ENCODE measurements at regions not wholly inside any gene's neighbourhood (a gene's known extent, or its start where the extent isn't known, plus 50 kb on each side); places are given as distances from the start of the nearest gene placed in this dataset.

GRCh38 chr1:81327103-81327710, 473.5 kb upstream of the ADGRL2 start:
- Histone ChIP-seq H3K4me1 (ENCODE audit: control insufficient read depth, insufficient read depth, low read length, poor library complexity, severe bottlenecking) (no peaks in the 10 kb centered on the region), H3K9me3 (ENCODE audit: control insufficient read depth, low read length) (no peaks in the 10 kb centered on the region), H3K4me3 (ENCODE audit: extremely low read depth, insufficient read depth, low read length, poor library complexity, severe bottlenecking) (no peak overlapping the region), H3K27ac (ENCODE audit: low read depth, low read length, severe bottlenecking) (no peak overlapping the region), H3K36me3 (ENCODE audit: control insufficient read depth, insufficient read depth, low read length) (no peaks in the 10 kb centered on the region)
- 100% methylated on average over 1 of the region's 6 CpGs; no CpG with 5 or more reads in 1 of the 2 experiments for WGBS, 2 experiments (ENCODE audit: insufficient coverage in 2 of 2)

- 67% methylated on average over 1 of the region's 3 CpGs; no CpG with 5 or more reads in 1 of the 2 experiments for WGBS, 2 experiments (ENCODE audit: insufficient coverage in 2 of 2)
- H3K4me1 ChIP-seq (ENCODE audit: control insufficient read depth, insufficient read depth, low read length, poor library complexity, severe bottlenecking) = no peaks in the 10 kb centered on the region
Measured at GRCh38 chr1:81326212-81326611, 474.5 kb upstream of the ADGRL2 start.

GRCh38 chr1:81325397-81325796, 475.3 kb upstream of the ADGRL2 start:
- H3K4me1 ChIP-seq (ENCODE audit: control insufficient read depth, insufficient read depth, low read length, poor library complexity, severe bottlenecking) = no peaks in the 10 kb centered on the region
- H3K27ac ChIP-seq (ENCODE audit: low read depth, low read length, severe bottlenecking) = no peak overlapping the region
- H3K4me3 ChIP-seq (ENCODE audit: extremely low read depth, insufficient read depth, low read length, poor library complexity, severe bottlenecking) = no peak overlapping the region
- no peaks in the 10 kb centered on the region for H3K9me3 ChIP-seq (ENCODE audit: control insufficient read depth, low read length)
- no peaks in the 10 kb centered on the region for H3K36me3 ChIP-seq (ENCODE audit: control insufficient read depth, insufficient read depth, low read length)
- no CpG with 5 or more reads among the region's 3 CpGs for WGBS, 2 experiments (ENCODE audit: insufficient coverage in 2 of 2)

More at GRCh38 chr1:81326212-81326611, 474.5 kb upstream of the ADGRL2 start:
- Histone ChIP-seq H3K4me3 (ENCODE audit: extremely low read depth, insufficient read depth, low read length, poor library complexity, severe bottlenecking) (no peak overlapping the region), H3K9me3 (ENCODE audit: control insufficient read depth, low read length) (no peaks in the 10 kb centered on the region), H3K27ac (ENCODE audit: low read depth, low read length, severe bottlenecking) (no peak overlapping the region), H3K36me3 (ENCODE audit: control insufficient read depth, insufficient read depth, low read length) (no peaks in the 10 kb centered on the region)

GRCh38 chr1:81323862-81324261, 476.9 kb upstream of the ADGRL2 start:
- Histone ChIP-seq H3K36me3 (ENCODE audit: control insufficient read depth, insufficient read depth, low read length) (no peaks in the 10 kb centered on the region), H3K27ac (ENCODE audit: low read depth, low read length, severe bottlenecking) (no peak overlapping the region), H3K4me1 (ENCODE audit: control insufficient read depth, insufficient read depth, low read length, poor library complexity, severe bottlenecking) (no peaks in the 10 kb centered on the region), H3K9me3 (ENCODE audit: control insufficient read depth, low read length) (no peaks in the 10 kb centered on the region), H3K4me3 (ENCODE audit: extremely low read depth, insufficient read depth, low read length, poor library complexity, severe bottlenecking) (no peak overlapping the region)
- WGBS, 2 experiments (ENCODE audit: insufficient coverage in 2 of 2) = 76 to 78% methylated on average over 5 of the region's 5 CpGs

GRCh38 chr1:81317191-81317590, 483.5 kb upstream of the ADGRL2 start:
- Histone ChIP-seq H3K27ac (ENCODE audit: low read depth, low read length, severe bottlenecking) (no peak overlapping the region), H3K36me3 (ENCODE audit: control insufficient read depth, insufficient read depth, low read length) (no peaks in the 10 kb centered on the region), H3K4me1 (ENCODE audit: control insufficient read depth, insufficient read depth, low read length, poor library complexity, severe bottlenecking) (no peaks in the 10 kb centered on the region), H3K9me3 (ENCODE audit: control insufficient read depth, low read length) (no peaks in the 10 kb centered on the region), H3K4me3 (ENCODE audit: extremely low read depth, insufficient read depth, low read length, poor library complexity, severe bottlenecking) (no peak overlapping the region)
- WGBS, 2 experiments (ENCODE audit: insufficient coverage in 2 of 2) = 80% methylated on average over 1 of the region's 1 CpG; no CpG with 5 or more reads in 1 of the 2 experiments

GRCh38 chr1:81314513-81315233, 486.1 kb upstream of the ADGRL2 start:
- Histone ChIP-seq H3K4me3 (ENCODE audit: extremely low read depth, insufficient read depth, low read length, poor library complexity, severe bottlenecking) (no peak overlapping the region), H3K27ac (ENCODE audit: low read depth, low read length, severe bottlenecking) (no peak overlapping the region), H3K9me3 (ENCODE audit: control insufficient read depth, low read length) (no peaks in the 10 kb centered on the region), H3K36me3 (ENCODE audit: control insufficient read depth, insufficient read depth, low read length) (no peaks in the 10 kb centered on the region), H3K4me1 (ENCODE audit: control insufficient read depth, insufficient read depth, low read length, poor library complexity, severe bottlenecking) (no peaks in the 10 kb centered on the region)
- 94% methylated on average over 2 of the region's 2 CpGs; no CpG with 5 or more reads in 1 of the 2 experiments for WGBS, 2 experiments (ENCODE audit: insufficient coverage in 2 of 2)

GRCh38 chr1:81313289-81313688, 487.4 kb upstream of the ADGRL2 start:
- Histone ChIP-seq H3K4me1 (ENCODE audit: control insufficient read depth, insufficient read depth, low read length, poor library complexity, severe bottlenecking) (no peaks in the 10 kb centered on the region), H3K27ac (ENCODE audit: low read depth, low read length, severe bottlenecking) (no peak overlapping the region), H3K9me3 (ENCODE audit: control insufficient read depth, low read length) (no peaks in the 10 kb centered on the region), H3K4me3 (ENCODE audit: extremely low read depth, insufficient read depth, low read length, poor library complexity, severe bottlenecking) (no peak overlapping the region), H3K36me3 (ENCODE audit: control insufficient read depth, insufficient read depth, low read length) (no peaks in the 10 kb centered on the region)
- WGBS, 2 experiments (ENCODE audit: insufficient coverage in 2 of 2) = 36 to 46% methylated on average over 3 of the region's 4 CpGs

GRCh38 chr1:81312272-81312754, 488.4 kb upstream of the ADGRL2 start:
- Histone ChIP-seq H3K4me1 (ENCODE audit: control insufficient read depth, insufficient read depth, low read length, poor library complexity, severe bottlenecking) (no peaks in the 10 kb centered on the region), H3K36me3 (ENCODE audit: control insufficient read depth, insufficient read depth, low read length) (no peaks in the 10 kb centered on the region), H3K4me3 (ENCODE audit: extremely low read depth, insufficient read depth, low read length, poor library complexity, severe bottlenecking) (no peak overlapping the region), H3K9me3 (ENCODE audit: control insufficient read depth, low read length) (no peaks in the 10 kb centered on the region), H3K27ac (ENCODE audit: low read depth, low read length, severe bottlenecking) (no peak overlapping the region)
- 40 to 61% methylated on average over 6 to 7 of the region's 8 CpGs for WGBS, 2 experiments (ENCODE audit: insufficient coverage in 2 of 2)

GRCh38 chr1:81310250-81310649, 490.5 kb upstream of the ADGRL2 start:
- no CpG with 5 or more reads among the region's 1 CpG for WGBS, 2 experiments (ENCODE audit: insufficient coverage in 2 of 2)
- Histone ChIP-seq H3K27ac (ENCODE audit: low read depth, low read length, severe bottlenecking) (no peak overlapping the region), H3K9me3 (ENCODE audit: control insufficient read depth, low read length) (no peaks in the 10 kb centered on the region), H3K4me1 (ENCODE audit: control insufficient read depth, insufficient read depth, low read length, poor library complexity, severe bottlenecking) (peaks cover 4% of the 10 kb centered on the region), H3K36me3 (ENCODE audit: control insufficient read depth, insufficient read depth, low read length) (no peaks in the 10 kb centered on the region), H3K4me3 (ENCODE audit: extremely low read depth, insufficient read depth, low read length, poor library complexity, severe bottlenecking) (no peak overlapping the region)

- Histone ChIP-seq H3K27ac (ENCODE audit: low read depth, low read length, severe bottlenecking) (no peak overlapping the region), H3K36me3 (ENCODE audit: control insufficient read depth, insufficient read depth, low read length) (no peaks in the 10 kb centered on the region), H3K4me1 (ENCODE audit: control insufficient read depth, insufficient read depth, low read length, poor library complexity, severe bottlenecking) (peaks cover 7% of the 10 kb centered on the region), H3K9me3 (ENCODE audit: control insufficient read depth, low read length) (no peaks in the 10 kb centered on the region), H3K4me3 (ENCODE audit: extremely low read depth, insufficient read depth, low read length, poor library complexity, severe bottlenecking) (no peak overlapping the region)
- 55 to 86% methylated on average over 2 of the region's 6 CpGs for WGBS, 2 experiments (ENCODE audit: insufficient coverage in 2 of 2)
Measured at GRCh38 chr1:81308191-81308590, 492.5 kb upstream of the ADGRL2 start.

- 64 to 67% methylated on average over 2 of the region's 5 CpGs for WGBS, 2 experiments (ENCODE audit: insufficient coverage in 2 of 2)
- Histone ChIP-seq H3K4me3 (ENCODE audit: extremely low read depth, insufficient read depth, low read length, poor library complexity, severe bottlenecking) (no peak overlapping the region), H3K36me3 (ENCODE audit: control insufficient read depth, insufficient read depth, low read length) (no peaks in the 10 kb centered on the region), H3K27ac (ENCODE audit: low read depth, low read length, severe bottlenecking) (no peak overlapping the region), H3K4me1 (ENCODE audit: control insufficient read depth, insufficient read depth, low read length, poor library complexity, severe bottlenecking) (peaks cover 7% of the 10 kb centered on the region), H3K9me3 (ENCODE audit: control insufficient read depth, low read length) (no peaks in the 10 kb centered on the region)
Measured at GRCh38 chr1:81307786-81308185, 492.9 kb upstream of the ADGRL2 start.
